NCI-H128 (cell line): ENCODE measurements at regions not wholly inside any gene's neighbourhood (a gene's known extent, or its start where the extent isn't known, plus 50 kb on each side); places are given as distances from the start of the nearest gene placed in this dataset.
A peak's percentile ranks its signal among the peaks of the same experiment; 100 is the strongest.

Source experiments
- DNase-seq: peaks from one replicate; lab custom pipeline; 2025; ENCODE audit not compliant: unreplicated experiment; lab: John Stamatoyannopoulos, UW

- DNase-seq: no peak
Observed at GRCh38 chr2:220458051-220458450, 830.6 kb downstream of the SLC4A3 start.

GRCh38 chr2:220460257-220460985 is 833.0 kb downstream of the SLC4A3 start:
- DNase-seq: no peak

GRCh38 chr2:220463876-220464275 is 836.4 kb downstream of the SLC4A3 start:
- no peak for DNase-seq

- DNase-seq: no peak
Observed at GRCh38 chr2:220465700-220466099, 838.3 kb downstream of the SLC4A3 start.

GRCh38 chr2:220466251-220466691 is 838.8 kb downstream of the SLC4A3 start:
- no peak for DNase-seq

GRCh38 chr2:220469201-220469600 is 841.8 kb downstream of the SLC4A3 start:
- no peak for DNase-seq

- DNase-seq: no peak
Observed at GRCh38 chr2:220473611-220474010, 846.2 kb downstream of the SLC4A3 start.

- DNase-seq: no peak
Observed at GRCh38 chr2:220476877-220477276, 849.4 kb downstream of the SLC4A3 start.

- DNase-seq: no peak
Observed at GRCh38 chr2:220478305-220479058, 851.1 kb downstream of the SLC4A3 start.

GRCh38 chr2:220482716-220483115 is 855.3 kb downstream of the SLC4A3 start:
- no peak for DNase-seq

GRCh38 chr2:220489121-220489520 is 861.7 kb downstream of the SLC4A3 start:
- DNase-seq: no peak

- no peak for DNase-seq
Observed at GRCh38 chr2:220491670-220492069, 864.2 kb downstream of the SLC4A3 start.

- no peak for DNase-seq
Observed at GRCh38 chr2:220493871-220494525, 866.6 kb downstream of the SLC4A3 start.

- DNase-seq: no peak
Observed at GRCh38 chr2:220496513-220496912, 869.1 kb downstream of the SLC4A3 start.

- no peak for DNase-seq
Observed at GRCh38 chr2:220499225-220499624, 871.8 kb downstream of the SLC4A3 start.

- DNase-seq: no peak
Observed at GRCh38 chr2:220502539-220502938, 875.1 kb downstream of the SLC4A3 start.

GRCh38 chr2:220503431-220503830 is 876.0 kb downstream of the SLC4A3 start:
- no peak for DNase-seq

- peak; percentile 5 for DNase-seq
Observed at GRCh38 chr2:220504938-220505503, 877.6 kb downstream of the SLC4A3 start.

GRCh38 chr2:220506466-220506865 is 879.0 kb downstream of the SLC4A3 start:
- no peak for DNase-seq

GRCh38 chr2:220509096-220509757 is 881.8 kb downstream of the SLC4A3 start:
- no peak for DNase-seq

GRCh38 chr2:220509966-220510365 is 882.5 kb downstream of the SLC4A3 start:
- no peak for DNase-seq
